COLO668 (cell line): ENCODE measurements at regions not wholly inside any gene's neighbourhood (a gene's known extent, or its start where the extent isn't known, plus 50 kb on each side); places are given as distances from the start of the nearest gene placed in this dataset.
"Not testable (repeated sequence)": the region's sequence is repeated elsewhere in the genome, so short reads cannot be mapped to it uniquely, and the experiment has no call there.

ENCODE experiments used
- DNase-seq: peaks from one replicate; lab custom pipeline; 2025; ENCODE audit not compliant: unreplicated experiment; lab: John Stamatoyannopoulos, UW

GRCh38 chr21:18117176-18117575 is 127.5 kb upstream of the CHODL start:
- DNase-seq, result no peak

GRCh38 chr21:18114810-18115209 is 129.8 kb upstream of the CHODL start:
- no peak for DNase-seq

DNA sequence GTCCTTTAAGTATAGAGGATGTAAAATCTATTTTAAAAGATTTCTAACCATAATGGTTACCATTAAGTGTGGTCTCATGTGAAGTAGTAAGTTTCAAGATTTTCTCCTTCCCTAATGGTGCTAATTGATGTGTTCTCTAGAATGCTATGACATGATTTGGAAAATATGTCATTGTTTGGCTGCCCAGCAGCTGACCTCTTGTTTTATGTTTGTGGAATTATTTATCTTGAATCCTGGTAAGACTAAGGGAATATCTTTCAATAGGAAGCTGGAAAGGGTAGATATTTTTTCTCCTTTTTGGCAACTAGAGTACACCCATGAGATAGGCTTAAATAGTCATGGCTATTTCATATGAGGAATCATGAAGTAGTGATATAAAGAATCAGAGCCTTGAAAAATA is 139.8 kb upstream of the CHODL start:
- no peak for DNase-seq

DNA sequence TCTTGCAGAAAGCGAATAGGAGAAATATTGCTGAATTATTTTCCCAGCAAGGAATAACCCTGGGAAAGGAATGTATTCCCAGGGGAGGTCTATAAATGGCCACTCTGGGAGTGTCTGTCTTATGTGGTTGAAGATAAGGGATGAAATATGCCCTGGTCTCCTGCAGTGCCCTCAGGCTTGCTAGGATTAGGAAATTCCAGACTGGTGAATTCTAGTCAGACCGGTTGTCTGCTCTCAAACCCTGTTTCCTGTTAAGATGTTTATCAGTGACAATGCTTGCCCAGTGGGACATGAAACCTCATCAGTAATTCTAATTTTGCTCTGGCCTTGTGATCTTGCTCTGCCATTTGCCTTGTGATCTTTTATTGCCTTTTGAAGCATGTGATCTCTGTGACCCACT is 148.2 kb upstream of the CHODL start:
- not testable (repeated sequence) for DNase-seq

- DNase-seq, result no peak
Observed at GRCh38 chr21:18089786-18090185, 154.8 kb upstream of the CHODL start.

- no peak for DNase-seq
Observed at GRCh38 chr21:18070392-18070791, 174.2 kb upstream of the CHODL start.

DNA sequence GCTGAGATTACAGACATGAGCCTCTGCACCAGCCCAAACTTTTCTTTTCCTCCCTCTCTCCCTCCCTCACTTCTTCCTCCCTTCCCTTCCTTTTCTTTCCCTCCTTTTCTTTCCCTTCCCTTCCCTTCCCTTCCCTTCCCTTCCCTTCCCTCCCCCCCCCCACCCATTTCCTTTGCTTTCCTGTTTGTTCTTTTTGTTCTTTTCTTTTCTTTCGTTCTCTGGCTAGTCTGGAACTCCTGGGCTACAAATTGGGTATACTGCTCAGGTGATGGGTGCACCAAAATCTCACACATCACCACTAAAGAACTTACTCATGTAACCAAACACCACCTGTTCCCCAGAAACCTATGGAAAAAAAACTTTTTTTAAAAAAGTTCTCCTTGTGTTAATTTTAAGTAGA is 174.8 kb upstream of the CHODL start:
- no peak for DNase-seq

DNA sequence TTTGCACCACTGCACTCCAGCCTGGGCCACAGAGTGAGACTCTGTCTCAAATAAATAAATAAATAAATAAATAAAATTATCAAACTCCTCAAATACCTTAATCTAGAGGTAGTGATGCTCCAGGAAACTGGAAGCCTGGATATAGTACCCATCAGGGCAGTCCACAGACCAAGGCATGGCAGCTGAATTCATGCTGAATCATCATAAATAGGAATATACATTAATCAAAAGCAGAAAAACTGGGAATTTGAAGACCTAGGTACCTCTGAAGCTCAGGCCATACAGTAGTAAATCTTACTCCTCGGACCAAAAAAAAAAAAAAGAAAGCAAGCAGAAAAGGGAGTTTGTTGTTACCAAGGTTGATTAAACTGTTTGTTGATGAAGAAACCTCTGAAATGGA is 184.2 kb upstream of the CHODL start:
- no peak for DNase-seq

DNA sequence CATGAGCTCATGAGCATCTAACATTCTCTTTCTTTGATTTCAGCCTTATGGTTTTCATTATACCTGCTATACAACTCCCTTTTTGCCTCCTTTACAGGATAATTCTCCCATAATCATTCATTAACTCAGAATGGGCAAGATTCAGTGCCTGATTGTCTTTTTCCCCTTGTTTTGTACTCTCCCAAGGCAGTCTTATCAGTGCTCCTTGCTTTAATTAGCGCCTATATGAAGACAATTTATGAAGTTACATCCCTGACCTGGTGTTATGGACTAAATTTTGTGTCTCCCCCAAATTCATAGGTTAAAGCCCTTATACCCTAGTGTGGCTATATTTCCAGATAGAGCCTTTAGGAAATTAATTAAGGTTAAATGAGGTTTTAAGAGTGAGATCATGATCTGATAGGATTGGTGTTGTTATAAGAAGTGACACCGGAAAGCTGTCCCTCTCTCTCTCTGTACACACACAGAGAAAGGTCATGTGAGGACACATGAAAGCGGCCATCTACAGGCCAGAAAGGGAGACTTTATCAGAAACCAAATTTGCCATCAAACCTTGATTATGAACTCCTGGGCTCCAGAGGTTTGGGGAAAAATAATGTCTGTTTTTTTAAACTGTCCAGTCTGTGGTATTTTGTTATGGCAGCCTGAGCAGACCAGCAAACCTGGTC is 185.8 kb upstream of the CHODL start:
- no peak for DNase-seq

GRCh38 chr21:18053151-18053550 is 191.5 kb upstream of the CHODL start:
- DNase-seq, result no peak

GRCh38 chr21:18049461-18049860 is 195.2 kb upstream of the CHODL start:
- DNase-seq, result no peak

DNA sequence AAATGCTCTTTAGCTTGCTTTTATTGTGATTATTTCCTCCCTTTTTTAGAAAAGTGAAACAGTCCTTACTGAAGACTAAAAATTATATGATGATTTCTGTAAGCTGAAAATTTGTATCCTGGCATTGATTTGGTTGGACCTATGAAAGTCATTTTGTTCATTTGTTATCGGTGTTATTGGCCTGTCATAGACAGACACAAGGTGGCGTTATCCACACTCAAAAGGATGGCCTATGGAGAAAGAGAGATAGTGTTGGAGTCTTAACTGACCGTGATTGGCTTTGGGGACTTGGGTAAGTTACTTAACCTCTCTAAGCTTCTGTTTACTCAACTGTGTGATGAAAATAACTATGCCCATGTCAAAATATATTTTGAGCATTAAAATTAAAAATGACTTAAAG is 203.6 kb upstream of the CHODL start:
- no peak for DNase-seq

DNA sequence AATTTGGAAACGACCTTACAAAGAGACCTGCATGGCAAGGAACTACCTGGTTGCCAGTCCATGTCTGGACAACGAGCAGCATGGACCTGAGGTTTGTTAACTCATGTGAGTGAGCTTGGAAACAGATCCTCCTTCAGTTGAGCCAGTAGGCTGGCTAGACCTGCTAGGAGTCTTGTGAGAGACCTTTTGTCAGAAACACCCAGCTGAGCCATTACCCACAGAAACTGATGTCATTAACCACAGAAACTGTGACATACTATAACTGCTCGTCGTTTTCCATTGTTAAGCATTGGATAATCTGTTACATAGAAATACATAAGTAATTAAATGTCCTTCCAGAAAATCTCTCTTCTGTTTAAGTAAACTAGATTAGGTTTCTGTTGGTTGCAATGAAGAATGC is 211.1 kb upstream of the C21orf91 start:
- DNase-seq, result no peak

DNA sequence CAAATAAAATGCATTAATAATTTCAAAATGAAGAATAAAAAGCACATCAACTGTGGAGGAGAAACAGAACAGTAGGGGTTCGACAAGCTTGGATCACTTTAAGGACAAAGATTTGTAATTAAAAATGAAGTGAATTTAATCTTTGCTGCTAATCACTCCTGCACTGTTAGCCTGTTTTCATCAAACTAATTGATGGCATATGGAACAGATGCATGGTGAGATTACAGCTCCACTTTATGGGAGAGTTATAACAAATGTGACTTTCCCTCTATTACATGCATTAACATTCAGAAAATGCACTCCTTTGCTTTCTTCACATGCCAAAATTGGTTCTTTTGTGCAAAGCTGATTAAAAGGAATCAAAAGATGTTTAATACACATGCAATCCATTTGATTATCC is 207.2 kb upstream of the C21orf91 start:
- no peak for DNase-seq

- no peak for DNase-seq
Observed at GRCh38 chr21:18023711-18024110, 204.6 kb upstream of the C21orf91 start.

GRCh38 chr21:18023157-18023556 is 204.0 kb upstream of the C21orf91 start:
- no peak for DNase-seq

DNA sequence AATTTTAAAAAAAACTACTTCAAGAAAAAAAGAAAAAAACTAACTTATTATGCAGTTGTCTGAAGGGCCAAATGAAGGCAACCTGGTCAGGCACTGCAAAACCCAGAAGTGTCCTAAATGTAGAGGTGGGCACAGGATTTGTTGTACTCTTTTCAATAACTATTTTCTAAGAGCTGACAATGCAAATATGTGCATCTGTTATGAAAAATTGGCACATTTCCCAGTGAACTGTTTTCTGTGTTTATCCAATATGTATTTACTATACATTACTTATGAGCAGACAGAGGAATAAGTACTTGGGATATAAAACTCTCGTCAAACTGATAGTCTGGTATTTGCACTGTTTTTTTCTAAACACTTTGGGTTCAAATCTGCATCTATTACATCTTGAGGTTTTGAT is 188.0 kb upstream of the C21orf91 start:
- DNase-seq, result no peak

DNA sequence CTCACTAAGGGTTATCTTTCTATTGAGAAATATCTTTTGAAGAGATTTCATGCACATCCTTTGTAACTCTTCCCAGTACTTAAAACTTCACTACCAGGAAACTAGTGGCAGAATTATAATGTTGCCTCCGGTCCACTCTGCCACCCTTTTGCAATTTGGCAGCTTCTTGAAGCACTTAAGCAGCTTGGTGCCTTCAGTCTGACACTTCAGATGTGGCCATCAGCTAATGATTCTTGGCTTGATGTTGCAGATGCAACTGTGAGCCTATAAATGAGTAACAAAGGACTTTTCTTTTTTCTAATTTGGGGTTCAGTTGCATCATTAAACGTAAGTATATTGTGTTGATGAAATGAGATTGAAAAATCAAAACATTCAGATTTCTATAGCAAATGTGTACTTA is 187.5 kb upstream of the C21orf91 start:
- DNase-seq, result no peak

DNA sequence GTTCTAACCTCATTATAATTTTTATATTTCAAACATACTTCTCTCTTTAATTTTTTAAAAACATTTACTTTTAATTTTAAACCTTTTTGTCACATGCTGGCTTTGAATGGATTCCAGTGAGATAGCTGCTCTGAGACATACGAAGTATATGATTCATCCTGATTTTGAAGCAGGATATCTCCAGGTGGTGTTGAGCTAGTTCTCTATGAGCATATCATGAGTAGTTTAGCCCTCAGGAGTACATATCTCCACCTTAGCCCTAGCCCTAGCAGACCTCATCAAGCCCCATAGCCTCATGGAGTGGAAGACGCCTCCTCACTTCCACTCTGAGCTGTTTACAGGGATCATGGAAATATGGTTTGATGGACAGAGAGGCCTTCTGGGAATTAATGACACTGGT is 183.2 kb upstream of the C21orf91 start:
- no peak for DNase-seq

DNA sequence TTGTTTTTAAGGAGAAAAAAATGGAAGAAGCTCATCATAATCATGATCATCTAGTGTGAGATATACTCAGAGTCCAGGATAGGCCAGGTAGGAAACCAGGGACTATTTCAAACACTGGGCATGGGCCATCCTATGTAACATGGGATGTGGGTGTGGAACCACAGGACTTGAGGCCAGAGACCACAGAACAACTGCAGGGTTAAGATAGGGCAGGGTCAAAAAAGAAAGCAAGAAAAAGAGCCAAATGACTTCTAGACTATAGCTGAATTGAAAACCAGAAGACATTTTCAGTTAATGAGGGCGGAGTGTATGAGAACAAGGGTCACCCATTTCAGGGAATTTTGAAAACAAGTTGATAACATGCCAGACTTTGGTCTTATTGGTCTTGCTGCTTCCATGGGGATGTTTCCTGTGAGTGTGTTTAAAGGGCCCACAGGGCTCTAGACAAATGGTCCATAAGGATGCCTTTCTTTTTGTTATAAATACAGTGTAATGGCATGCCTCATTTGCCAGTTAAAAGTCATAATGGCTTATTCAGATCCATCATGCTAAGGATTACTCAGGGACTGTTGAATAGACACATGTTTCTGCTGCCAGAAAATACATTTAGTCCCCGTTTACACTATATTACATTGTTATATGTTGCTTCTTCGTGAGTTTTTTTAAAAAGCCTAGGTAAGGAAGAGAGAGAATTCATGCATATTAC is 182.0 kb upstream of the C21orf91 start:
- DNase-seq, result no peak

DNA sequence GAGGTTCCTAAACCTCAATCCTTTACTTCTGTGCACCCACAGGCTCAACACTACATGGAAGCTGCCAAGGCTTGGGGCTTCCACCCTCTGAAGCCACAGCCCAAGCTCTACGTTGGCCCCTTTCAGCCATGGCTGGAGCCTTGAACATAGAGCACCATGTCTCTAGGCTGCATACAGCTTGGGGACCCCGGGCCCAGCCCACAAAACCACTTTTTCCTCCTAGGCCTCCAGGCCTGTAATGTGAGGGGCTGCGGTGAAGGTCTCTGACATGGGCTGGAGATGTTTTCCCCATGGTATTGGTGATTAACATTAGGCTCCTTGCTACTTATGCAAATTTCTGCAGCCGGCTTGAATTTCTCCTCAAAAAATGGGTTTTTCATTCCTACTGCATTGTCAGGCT is 179.4 kb upstream of the C21orf91 start:
- not testable (repeated sequence) for DNase-seq

DNA sequence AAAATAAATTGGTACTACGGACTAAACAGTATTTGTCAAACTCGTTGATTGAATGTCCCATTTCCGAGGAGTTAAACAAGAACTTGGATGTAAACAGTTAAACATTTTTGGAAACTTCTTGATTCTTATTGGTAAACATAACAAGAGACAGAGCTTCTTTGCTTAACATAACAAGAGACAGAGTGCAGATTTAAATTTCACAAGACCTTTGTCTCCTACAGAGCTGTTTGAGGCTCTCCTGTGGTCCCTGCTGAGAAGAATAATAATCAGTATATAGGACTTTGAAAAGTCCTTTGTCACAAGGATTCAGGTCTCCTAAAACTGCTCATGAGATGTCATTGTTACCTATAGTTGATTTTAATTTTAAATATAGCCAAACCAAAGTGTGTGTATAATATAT is 170.6 kb upstream of the C21orf91 start:
- DNase-seq, result no peak

GRCh38 chr21:17988102-17988437 is 168.9 kb upstream of the C21orf91 start:
- no peak for DNase-seq
